ENCODE measurements at regions not wholly inside any gene's neighbourhood (a gene's known extent, or its start where the extent isn't known, plus 50 kb on each side); places are given as distances from the start of the nearest gene placed in this dataset.

DNA sequence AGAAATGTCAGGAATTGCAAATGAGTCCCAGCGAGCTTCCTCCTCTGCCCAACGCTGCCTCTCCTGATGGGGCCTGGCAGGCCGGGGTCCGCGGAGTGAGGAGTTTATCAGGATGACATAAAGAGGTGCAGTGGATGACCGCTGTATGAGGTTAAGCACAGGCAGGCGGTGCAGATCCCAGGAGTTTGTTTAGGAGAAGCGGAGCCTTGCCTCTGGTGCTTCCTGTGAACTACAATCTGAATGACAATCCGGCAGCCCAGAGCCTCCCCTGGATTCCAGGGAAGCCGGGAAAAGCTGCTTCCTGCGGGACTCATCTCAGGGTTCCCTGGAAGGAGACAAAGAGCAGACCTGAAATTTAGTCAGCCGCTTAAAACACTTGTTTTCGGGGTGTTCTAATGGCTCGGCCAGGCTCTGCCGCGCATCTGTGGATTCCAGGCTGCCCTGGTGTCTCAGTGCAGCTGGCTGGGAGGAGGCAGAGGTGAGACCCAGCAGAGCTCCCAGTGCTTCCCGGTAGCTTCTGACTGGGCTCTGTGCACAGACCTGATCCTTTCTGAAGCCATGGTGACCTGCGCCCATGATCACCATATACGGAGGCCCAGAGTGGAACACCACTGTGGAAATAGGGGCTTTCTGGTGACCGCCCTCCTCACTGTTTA lies 69.8 kb upstream of the IRX4 start (continued):
- TF ChIP-seq GABPA (IDR thresholded peaks at IDR 0.05; ENCODE audit: borderline replicate concordance, insufficient read depth, low read length) = peak; percentile 59; the same call in 1 of the 2 replicates
- no peak for TF ChIP-seq RXRA (IDR thresholded peaks at IDR 0.05; ENCODE audit: insufficient read depth, low read depth, low read length)
- TF ChIP-seq SP4 (IDR thresholded peaks at IDR 0.05; ENCODE audit: low read length) = no peak
- no peak for TF ChIP-seq EP300 (IDR thresholded peaks at IDR 0.05; ENCODE audit: borderline replicate concordance in 1 of 2, low read depth in 2 of 2, low read length in 2 of 2)
- TF ChIP-seq CREB1 (IDR thresholded peaks at IDR 0.05) = no peak
- no peak for TF ChIP-seq BRCA1 (IDR thresholded peaks at IDR 0.05; ENCODE audit: low read depth, low read length)
- TF ChIP-seq TAF1 (IDR thresholded peaks at IDR 0.05; ENCODE audit: low read depth, low read length) = no peak
- TF ChIP-seq PHF8 (conservative IDR thresholded peaks at IDR 0.05; ENCODE audit: low read depth, low read length) = no peak

Data from H1 (cell line).